ENCODE measurements at regions not wholly inside any gene's neighbourhood (a gene's known extent, or its start where the extent isn't known, plus 50 kb on each side); places are given as distances from the start of the nearest gene placed in this dataset.
"Not testable (repeated sequence)": the region's sequence is repeated elsewhere in the genome, so short reads cannot be mapped to it uniquely, and the experiment has no call there.

GRCh38 chr4:152189451-152190179 lies 346.3 kb downstream of the FBXW7 start:
- DNase-seq = no peak

GRCh38 chr4:152188801-152189200 lies 347.1 kb downstream of the FBXW7 start:
- no peak for DNase-seq

GRCh38 chr4:152187693-152188092 lies 348.2 kb downstream of the FBXW7 start:
- no peak for DNase-seq

- DNase-seq = no peak
Observed at GRCh38 chr4:152185786-152186550, 349.9 kb downstream of the FBXW7 start.

GRCh38 chr4:152181150-152181549 lies 354.7 kb downstream of the FBXW7 start:
- no peak for DNase-seq

- DNase-seq = no peak
Observed at GRCh38 chr4:152180369-152180768, 355.5 kb downstream of the FBXW7 start.

- DNase-seq = not testable (repeated sequence)
Observed at GRCh38 chr4:152177538-152177937, 358.4 kb downstream of the FBXW7 start.

- no peak for DNase-seq
Observed at GRCh38 chr4:152176627-152177214, 359.2 kb downstream of the FBXW7 start.

- DNase-seq = no peak
Observed at GRCh38 chr4:152175586-152175985, 360.3 kb downstream of the FBXW7 start.

- DNase-seq = no peak
Observed at GRCh38 chr4:152172146-152172545, 363.7 kb downstream of the FBXW7 start.

GRCh38 chr4:152171556-152171955 lies 364.3 kb downstream of the FBXW7 start:
- DNase-seq = no peak

- no peak for DNase-seq
Observed at GRCh38 chr4:152169683-152170082, 366.2 kb downstream of the FBXW7 start.

- no peak for DNase-seq
Observed at GRCh38 chr4:152168987-152169616, 366.8 kb downstream of the FBXW7 start.

- no peak for DNase-seq
Observed at GRCh38 chr4:152166567-152166966, 369.3 kb downstream of the FBXW7 start.

- no peak for DNase-seq
Observed at GRCh38 chr4:152165846-152166245, 370.0 kb downstream of the FBXW7 start.

- DNase-seq = no peak
Observed at GRCh38 chr4:152165146-152165545, 370.7 kb downstream of the FBXW7 start.

GRCh38 chr4:152164561-152164960 lies 371.3 kb downstream of the FBXW7 start:
- DNase-seq = no peak

- no peak for DNase-seq
Observed at GRCh38 chr4:152162331-152162697, 373.6 kb downstream of the FBXW7 start.

- DNase-seq = no peak
Observed at GRCh38 chr4:152161676-152162330, 374.1 kb downstream of the FBXW7 start.

- no peak for DNase-seq
Observed at GRCh38 chr4:152160225-152160800, 375.6 kb downstream of the FBXW7 start.

- no peak for DNase-seq
Observed at GRCh38 chr4:152159773-152160172, 376.1 kb downstream of the FBXW7 start.

- DNase-seq = no peak
Observed at GRCh38 chr4:152158225-152158624, 377.7 kb downstream of the FBXW7 start.

GRCh38 chr4:152157629-152158028 lies 378.3 kb downstream of the FBXW7 start:
- no peak for DNase-seq
